HG02884 (cell line): ENCODE measurements at regions not wholly inside any gene's neighbourhood (a gene's known extent, or its start where the extent isn't known, plus 50 kb on each side); places are given as distances from the start of the nearest gene placed in this dataset.
"Not testable (repeated sequence)": the region's sequence is repeated elsewhere in the genome, so short reads cannot be mapped to it uniquely, and the experiment has no call there.

Experiments
- ATAC-seq: cut with Tn5 transposase; IDR thresholded peaks from one replicate; pipeline ENCODE4 v1.9.1; 2021; ENCODE audit warnings: mild to moderate bottlenecking, moderate library complexity; ENCODE audit not compliant: unreplicated experiment

- no peak for ATAC-seq
These were observed 223.6 kb downstream of the ADAMTS15 start for GRCh38 chr11:130671801-130672700.

GRCh38 chr11:130672911-130673310 lies 224.5 kb downstream of the ADAMTS15 start:
- ATAC-seq: no peak

- ATAC-seq: no peak
These were observed 225.3 kb downstream of the ADAMTS15 start for GRCh38 chr11:130673698-130674097.

GRCh38 chr11:130674686-130675308 lies 226.4 kb downstream of the ADAMTS15 start:
- no peak for ATAC-seq

- no peak for ATAC-seq
These were observed 227.0 kb downstream of the ADAMTS15 start for GRCh38 chr11:130675371-130675821.

- ATAC-seq: no peak
These were observed 227.5 kb downstream of the ADAMTS15 start for GRCh38 chr11:130675917-130676316.

- no peak for ATAC-seq
These were observed 229.2 kb downstream of the ADAMTS15 start for GRCh38 chr11:130677486-130678153.

- no peak for ATAC-seq
These were observed 230.8 kb downstream of the ADAMTS15 start for GRCh38 chr11:130679247-130679646.

GRCh38 chr11:130682471-130682870 lies 233.8 kb downstream of the SNX19 start:
- ATAC-seq: not testable (repeated sequence)

GRCh38 chr11:130689222-130689908 lies 226.9 kb downstream of the SNX19 start:
- ATAC-seq: no peak

- ATAC-seq: no peak
These were observed 224.7 kb downstream of the SNX19 start for GRCh38 chr11:130691581-130691980.

GRCh38 chr11:130692220-130692619 lies 224.1 kb downstream of the SNX19 start:
- ATAC-seq: no peak

- ATAC-seq: no peak
These were observed 222.7 kb downstream of the SNX19 start for GRCh38 chr11:130693543-130693942.

GRCh38 chr11:130694488-130695045 lies 221.7 kb downstream of the SNX19 start:
- ATAC-seq: no peak

- ATAC-seq: no peak
These were observed 218.1 kb downstream of the SNX19 start for GRCh38 chr11:130698174-130698573.

- ATAC-seq: no peak
These were observed 216.7 kb downstream of the SNX19 start for GRCh38 chr11:130699561-130699960.

- no peak for ATAC-seq
These were observed 216.2 kb downstream of the SNX19 start for GRCh38 chr11:130700092-130700491.

GRCh38 chr11:130703489-130704190 lies 212.6 kb downstream of the SNX19 start:
- ATAC-seq: no peak

- no peak for ATAC-seq
These were observed 210.4 kb downstream of the SNX19 start for GRCh38 chr11:130705670-130706421.
